ENCODE measurements at regions not wholly inside any gene's neighbourhood (a gene's known extent, or its start where the extent isn't known, plus 50 kb on each side); places are given as distances from the start of the nearest gene placed in this dataset.
"Not testable (repeated sequence)": the region's sequence is repeated elsewhere in the genome, so short reads cannot be mapped to it uniquely, and the experiment has no call there.

DNA sequence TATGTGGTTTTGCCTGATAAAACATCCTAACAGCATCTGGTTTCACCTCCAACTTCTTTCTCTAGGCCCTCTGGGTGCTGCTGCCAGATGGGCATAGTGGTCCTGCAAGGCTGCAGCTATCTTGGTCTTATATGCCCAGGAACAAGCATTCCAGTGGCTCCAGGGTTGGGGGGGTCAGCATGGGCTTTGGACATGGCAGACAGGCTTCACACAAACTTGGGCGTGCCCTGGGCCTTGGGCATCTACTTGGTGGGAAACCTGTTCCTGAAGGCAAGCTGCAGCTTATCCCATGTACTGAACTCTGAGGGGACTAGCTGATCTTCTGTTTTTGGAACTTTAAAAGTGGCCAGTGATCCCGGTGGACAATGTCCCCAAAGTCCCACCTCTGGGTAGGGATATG lies 54.9 kb upstream of the ZNF678 start:
- Histone ChIP-seq H3K9me3 (no peaks in the 10 kb centered on the region), H3K27ac (no peak overlapping the region), H3K4me3 (no peak overlapping the region), H3K36me3 (no peaks in the 10 kb centered on the region), H3K4me1 (no peaks in the 10 kb centered on the region), H3K27me3 (peaks cover 0 to 20% of the 10 kb centered on the region in 2 donors)
- ATAC-seq = no peak
- peak in 1 of 4 donors; percentile 77 for DNase-seq
- intact Hi-C loops (cut with DNase I) = no loop called here
- TF ChIP-seq, protein P1, sequence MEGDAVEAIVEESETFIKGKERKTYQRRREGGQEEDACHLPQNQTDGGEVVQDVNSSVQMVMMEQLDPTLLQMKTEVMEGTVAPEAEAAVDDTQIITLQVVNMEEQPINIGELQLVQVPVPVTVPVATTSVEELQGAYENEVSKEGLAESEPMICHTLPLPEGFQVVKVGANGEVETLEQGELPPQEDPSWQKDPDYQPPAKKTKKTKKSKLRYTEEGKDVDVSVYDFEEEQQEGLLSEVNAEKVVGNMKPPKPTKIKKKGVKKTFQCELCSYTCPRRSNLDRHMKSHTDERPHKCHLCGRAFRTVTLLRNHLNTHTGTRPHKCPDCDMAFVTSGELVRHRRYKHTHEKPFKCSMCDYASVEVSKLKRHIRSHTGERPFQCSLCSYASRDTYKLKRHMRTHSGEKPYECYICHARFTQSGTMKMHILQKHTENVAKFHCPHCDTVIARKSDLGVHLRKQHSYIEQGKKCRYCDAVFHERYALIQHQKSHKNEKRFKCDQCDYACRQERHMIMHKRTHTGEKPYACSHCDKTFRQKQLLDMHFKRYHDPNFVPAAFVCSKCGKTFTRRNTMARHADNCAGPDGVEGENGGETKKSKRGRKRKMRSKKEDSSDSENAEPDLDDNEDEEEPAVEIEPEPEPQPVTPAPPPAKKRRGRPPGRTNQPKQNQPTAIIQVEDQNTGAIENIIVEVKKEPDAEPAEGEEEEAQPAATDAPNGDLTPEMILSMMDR (IDR thresholded peaks at IDR 0.05) = no peak

DNA sequence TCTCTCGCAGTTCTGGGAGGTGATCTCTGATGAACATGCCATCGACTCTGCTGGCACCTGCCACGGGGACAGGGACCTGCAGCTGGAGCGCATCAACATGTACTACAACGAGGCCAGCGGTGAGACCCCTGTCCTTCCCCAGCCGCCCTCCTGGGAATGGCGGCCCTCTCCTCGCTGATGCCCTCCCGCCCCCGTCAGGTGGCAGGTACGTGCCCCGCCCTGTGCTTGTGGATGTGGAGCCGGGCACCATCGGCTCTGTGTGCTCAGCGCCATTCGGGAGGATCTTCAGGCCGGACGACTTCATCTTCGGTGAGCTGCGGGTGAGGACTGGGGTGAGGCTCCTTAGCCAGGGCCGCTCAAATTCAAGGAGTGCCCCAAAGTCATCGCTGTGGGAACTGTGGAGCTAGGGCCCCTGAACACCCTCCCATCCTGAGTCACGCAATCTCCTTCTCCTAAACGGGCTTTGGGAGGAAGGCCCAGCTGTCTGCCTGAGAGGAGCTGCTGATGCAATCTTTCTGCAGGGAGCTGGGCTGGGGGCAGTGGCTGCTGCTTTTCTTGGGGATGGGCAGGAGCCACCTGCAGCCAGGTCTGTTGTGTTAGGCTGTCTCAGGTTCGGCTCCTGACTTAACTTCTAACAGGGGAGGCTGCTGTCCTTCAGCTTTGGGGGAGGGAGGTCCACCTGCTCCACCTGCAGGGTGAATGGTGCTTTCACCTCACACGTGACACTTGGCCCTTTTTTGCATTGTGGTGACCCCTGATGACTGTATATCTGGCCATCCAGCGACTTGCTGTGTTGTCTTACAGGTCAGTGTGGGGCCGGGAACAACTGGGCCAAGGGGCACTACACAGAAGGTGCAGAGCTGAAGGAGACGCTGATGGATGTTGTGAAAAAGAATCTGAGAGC lies 56.6 kb upstream of the ZNF678 start:
- H3K27ac ChIP-seq; H3K9me3 ChIP-seq; intact Hi-C loops (cut with DNase I); H3K36me3 ChIP-seq; H3K4me3 ChIP-seq; H3K4me1 ChIP-seq; ATAC-seq; DNase-seq: not testable (repeated sequence)
- H3K27me3 ChIP-seq = peaks cover 0 to 20% of the 10 kb centered on the region in 2 donors

DNA sequence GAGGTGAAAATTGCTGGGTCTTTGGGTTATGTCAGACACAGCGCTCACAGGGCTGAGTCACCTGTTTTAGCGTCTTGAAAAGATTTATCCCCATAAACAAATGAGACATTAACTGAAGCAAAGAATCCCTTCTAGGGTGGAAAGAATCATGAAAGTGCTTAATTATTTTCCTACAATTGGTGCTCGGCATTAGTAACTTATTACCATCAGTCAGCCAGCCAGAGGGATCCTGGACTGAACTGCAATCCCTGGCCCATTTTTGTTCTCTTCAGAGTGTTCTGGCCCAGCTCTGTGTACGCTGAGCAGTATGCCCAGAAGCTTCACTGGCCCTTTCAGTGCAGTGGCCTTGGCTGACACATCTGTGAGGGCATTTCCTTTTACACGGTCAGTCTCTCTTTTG lies 67.3 kb upstream of the ZNF678 start:
- intact Hi-C loops (cut with DNase I); H3K27ac ChIP-seq; DNase-seq; H3K4me1 ChIP-seq; H3K36me3 ChIP-seq; H3K9me3 ChIP-seq; ATAC-seq; H3K4me3 ChIP-seq; H3K27me3 ChIP-seq: not testable (repeated sequence)

DNA sequence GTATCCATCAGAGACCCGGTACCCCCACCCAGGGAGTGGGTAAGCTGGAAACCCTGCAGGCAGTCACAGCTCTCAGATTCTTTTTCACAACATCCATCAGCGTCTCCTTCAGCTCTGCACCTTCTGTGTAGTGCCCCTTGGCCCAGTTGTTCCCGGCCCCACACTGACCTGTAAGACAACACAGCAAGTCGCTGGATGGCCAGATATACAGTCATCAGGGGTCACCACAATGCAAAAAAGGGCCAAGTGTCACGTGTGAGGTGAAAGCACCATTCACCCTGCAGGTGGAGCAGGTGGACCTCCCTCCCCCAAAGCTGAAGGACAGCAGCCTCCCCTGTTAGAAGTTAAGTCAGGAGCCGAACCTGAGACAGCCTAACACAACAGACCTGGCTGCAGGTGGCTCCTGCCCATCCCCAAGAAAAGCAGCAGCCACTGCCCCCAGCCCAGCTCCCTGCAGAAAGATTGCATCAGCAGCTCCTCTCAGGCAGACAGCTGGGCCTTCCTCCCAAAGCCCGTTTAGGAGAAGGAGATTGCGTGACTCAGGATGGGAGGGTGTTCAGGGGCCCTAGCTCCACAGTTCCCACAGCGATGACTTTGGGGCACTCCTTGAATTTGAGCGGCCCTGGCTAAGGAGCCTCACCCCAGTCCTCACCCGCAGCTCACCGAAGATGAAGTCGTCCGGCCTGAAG lies 69.3 kb upstream of the ZNF678 start:
- H3K27me3 ChIP-seq; DNase-seq; ATAC-seq; H3K4me3 ChIP-seq; H3K36me3 ChIP-seq; H3K9me3 ChIP-seq; H3K27ac ChIP-seq; intact Hi-C loops (cut with DNase I); H3K4me1 ChIP-seq: not testable (repeated sequence)

- no peaks in the 10 kb centered on the region for H3K4me1 ChIP-seq
- intact Hi-C loops (cut with DNase I) = no loop called here
- no peak overlapping the region for H3K4me3 ChIP-seq
- H3K36me3 ChIP-seq = no peaks in the 10 kb centered on the region
- DNase-seq (no peak), ATAC-seq (no peak)
- TF ChIP-seq, protein P1 (IDR thresholded peaks at IDR 0.05) = no peak
- H3K27ac ChIP-seq = no peak overlapping the region
- no peaks in the 10 kb centered on the region for H3K9me3 ChIP-seq
- no peaks in the 10 kb centered on the region for H3K27me3 ChIP-seq
Measured at GRCh38 chr1:227490478-227490877, 72.9 kb upstream of the ZNF678 start.

DNA sequence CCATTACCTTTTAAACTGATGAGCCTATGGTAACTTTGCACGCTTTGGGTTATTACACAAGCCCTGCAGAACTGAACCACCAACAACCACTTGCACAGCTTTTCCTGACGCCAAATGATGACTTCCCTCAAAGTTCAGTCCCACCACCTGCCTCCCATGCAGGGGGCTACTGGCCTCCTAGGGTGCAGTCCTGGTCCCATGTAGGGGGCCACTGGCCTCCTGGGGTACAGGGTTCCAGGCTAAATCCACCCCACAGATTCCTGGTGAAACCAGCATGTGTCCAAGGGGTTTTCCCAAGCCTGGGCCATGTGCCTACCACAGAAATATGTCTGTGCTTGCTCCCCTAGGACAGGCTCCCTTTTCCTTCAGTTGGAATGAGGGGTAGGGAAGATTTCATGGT lies 73.4 kb upstream of the ZNF678 start:
- Histone ChIP-seq H3K36me3 (no peaks in the 10 kb centered on the region), H3K4me1 (no peaks in the 10 kb centered on the region), H3K27me3 (no peaks in the 10 kb centered on the region), H3K4me3 (no peak overlapping the region), H3K9me3 (no peaks in the 10 kb centered on the region), H3K27ac (no peak overlapping the region)
- TF ChIP-seq, protein P1 (IDR thresholded peaks at IDR 0.05) = no peak
- ATAC-seq = no peak
- no peak for DNase-seq
- intact Hi-C loops (cut with DNase I) = no loop called here

Data from left lung (tissue), 4 donors.